HG02571 (cell line): ENCODE measurements at regions not wholly inside any gene's neighbourhood (a gene's known extent, or its start where the extent isn't known, plus 50 kb on each side); places are given as distances from the start of the nearest gene placed in this dataset.
"Not testable (repeated sequence)": the region's sequence is repeated elsewhere in the genome, so short reads cannot be mapped to it uniquely, and the experiment has no call there.

Source experiments
- ATAC-seq: cut with Tn5 transposase; IDR thresholded peaks from one replicate; pipeline ENCODE4 v1.9.1; 2021; ENCODE audit warnings: mild to moderate bottlenecking, moderate library complexity; ENCODE audit not compliant: unreplicated experiment

GRCh38 chr10:30534465-30535144, 94.9 kb downstream of the LYZL2 start:
- ATAC-seq = peak; percentile 48

GRCh38 chr10:30531751-30532530, 97.6 kb downstream of the LYZL2 start:
- ATAC-seq = no peak

GRCh38 chr10:30529373-30529998, 95.5 kb downstream of the MAP3K8 start:
- peak; percentile 71 for ATAC-seq

GRCh38 chr10:30528429-30528786, 94.4 kb downstream of the MAP3K8 start:
- ATAC-seq = no peak

GRCh38 chr10:30527623-30528428, 93.8 kb downstream of the MAP3K8 start:
- no peak for ATAC-seq

- not testable (repeated sequence) for ATAC-seq
Measured at GRCh38 chr10:30522661-30523078, 88.7 kb downstream of the MAP3K8 start.

- ATAC-seq = no peak
Measured at GRCh38 chr10:30518907-30519306, 84.9 kb downstream of the MAP3K8 start.
